Mesenteric fat pad (tissue), 1 donor: ENCODE measurements at regions not wholly inside any gene's neighbourhood (a gene's known extent, or its start where the extent isn't known, plus 50 kb on each side); places are given as distances from the start of the nearest gene placed in this dataset.
"Not testable (repeated sequence)": the region's sequence is repeated elsewhere in the genome, so short reads cannot be mapped to it uniquely, and the experiment has no call there.

Experiments
- DNase-seq: peaks from one replicate; pipeline ENCODE4 v3.0.0-alpha.2; 2020; ENCODE audit warnings: low spot score
- donor health status: DM: yes; HTN: yes; CAD: no.

GRCh38 chr12:73671550-73671949 lies 866.1 kb upstream of the ATXN7L3B start:
- not testable (repeated sequence) for DNase-seq

- DNase-seq = no peak
Observed at GRCh38 chr12:73677520-73678291, 859.9 kb upstream of the ATXN7L3B start.

- no peak for DNase-seq
Observed at GRCh38 chr12:73678335-73678734, 859.3 kb upstream of the ATXN7L3B start.

- no peak for DNase-seq
Observed at GRCh38 chr12:73699318-73699717, 838.3 kb upstream of the ATXN7L3B start.

GRCh38 chr12:73714655-73715054 lies 823.0 kb upstream of the ATXN7L3B start:
- DNase-seq = no peak

GRCh38 chr12:73716143-73716542 lies 821.5 kb upstream of the ATXN7L3B start:
- not testable (repeated sequence) for DNase-seq

GRCh38 chr12:73719223-73719622 lies 818.4 kb upstream of the ATXN7L3B start:
- no peak for DNase-seq

GRCh38 chr12:73726881-73727280 lies 810.8 kb upstream of the ATXN7L3B start:
- no peak for DNase-seq

GRCh38 chr12:73731658-73732057 lies 806.0 kb upstream of the ATXN7L3B start:
- no peak for DNase-seq

GRCh38 chr12:73769337-73769736 lies 768.3 kb upstream of the ATXN7L3B start:
- no peak for DNase-seq

GRCh38 chr12:73798523-73798922 lies 739.1 kb upstream of the ATXN7L3B start:
- DNase-seq = no peak

- DNase-seq = no peak
Observed at GRCh38 chr12:73815072-73815645, 722.5 kb upstream of the ATXN7L3B start.

- DNase-seq = no peak
Observed at GRCh38 chr12:73817161-73817560, 720.5 kb upstream of the ATXN7L3B start.

GRCh38 chr12:73833746-73834145 lies 703.9 kb upstream of the ATXN7L3B start:
- DNase-seq = no peak

GRCh38 chr12:73841963-73842362 lies 695.7 kb upstream of the ATXN7L3B start:
- DNase-seq = no peak

GRCh38 chr12:73863546-73863945 lies 674.1 kb upstream of the ATXN7L3B start:
- DNase-seq = no peak

GRCh38 chr12:73867147-73867546 lies 670.5 kb upstream of the ATXN7L3B start:
- no peak for DNase-seq

GRCh38 chr12:73877291-73877690 lies 660.3 kb upstream of the ATXN7L3B start:
- DNase-seq = not testable (repeated sequence)

- DNase-seq = no peak
Observed at GRCh38 chr12:73892201-73892600, 645.4 kb upstream of the ATXN7L3B start.

GRCh38 chr12:73898645-73899044 lies 639.0 kb upstream of the ATXN7L3B start:
- DNase-seq = no peak

- no peak for DNase-seq
Observed at GRCh38 chr12:73902260-73902659, 635.4 kb upstream of the ATXN7L3B start.

- DNase-seq = no peak
Observed at GRCh38 chr12:73906757-73907156, 630.9 kb upstream of the ATXN7L3B start.

- DNase-seq = no peak
Observed at GRCh38 chr12:73935817-73936216, 601.8 kb upstream of the ATXN7L3B start.
